ENCODE measurements at regions not wholly inside any gene's neighbourhood (a gene's known extent, or its start where the extent isn't known, plus 50 kb on each side); places are given as distances from the start of the nearest gene placed in this dataset.

DNA sequence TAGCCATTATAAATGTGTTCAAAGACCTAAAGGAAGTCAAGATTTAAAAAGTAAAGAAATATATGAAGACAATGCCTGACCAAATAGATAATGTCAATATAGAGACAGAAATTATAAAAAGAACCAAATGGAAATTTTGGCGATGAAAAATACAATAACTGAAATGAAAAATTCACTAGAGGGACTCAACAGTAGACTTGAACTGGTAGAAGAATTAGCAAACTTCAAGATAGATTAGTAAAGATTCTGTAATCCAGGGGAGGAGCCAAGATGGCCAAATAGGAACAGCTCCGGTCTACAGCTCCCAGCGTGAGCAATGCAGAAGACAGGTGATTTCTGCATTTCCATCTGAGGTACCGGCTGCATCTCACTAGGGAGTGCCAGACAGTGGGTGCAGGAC lies 433.2 kb downstream of the HINT1 start:
- Histone ChIP-seq H3K23ac (ENCODE audit: insufficient read length, low read depth, low read length) (no peak overlapping the region), H4K91ac (ENCODE audit: insufficient read length, low read depth, low read length) (no peak overlapping the region), H3K18ac (ENCODE audit: insufficient read length, low read depth, low read length) (no peak overlapping the region), H3K27me3 (ENCODE audit: insufficient read depth, low read length) (no peaks in the 10 kb centered on the region), H3K9ac (ENCODE audit: extremely low read depth, insufficient read length, low read length) (no peak overlapping the region), H2AK5ac (ENCODE audit: insufficient read length, low read length) (no peak overlapping the region), H4K20me1 (ENCODE audit: control insufficient read depth, insufficient read depth, insufficient read length) (no peaks in the 10 kb centered on the region), H3K9me3 (ENCODE audit: control insufficient read depth, low read depth, low read length) (no peaks in the 10 kb centered on the region), H3K79me2 (ENCODE audit: insufficient read depth, low read length) (no peaks in the 10 kb centered on the region), H2BK120ac (ENCODE audit: low read depth, low read length, poor library complexity, severe bottlenecking) (no peak overlapping the region), H3K27ac (ENCODE audit: insufficient read length, low read depth, low read length) (no peak overlapping the region), H2BK5ac (ENCODE audit: insufficient read length, low read length) (no peak overlapping the region), H3K4me1 (ENCODE audit: insufficient read depth, low read length) (no peaks in the 10 kb centered on the region), H2BK20ac (ENCODE audit: low read depth, low read length, poor library complexity, severe bottlenecking) (no peak overlapping the region), H2BK15ac (ENCODE audit: low read depth, low read length) (no peak overlapping the region), H3T11ph (ENCODE audit: low read length) (no peak overlapping the region), H2AFZ (ENCODE audit: low read length) (no peak overlapping the region), H2BK12ac (ENCODE audit: insufficient read length, low read depth, low read length) (no peak overlapping the region), H3K4me2 (ENCODE audit: insufficient read depth, insufficient read length, low read length) (no peak overlapping the region), H3K23me2 (ENCODE audit: insufficient read length, low read depth, low read length, poor library complexity, severe bottlenecking) (no peaks in the 10 kb centered on the region), H3K14ac (ENCODE audit: insufficient read depth, low read length) (no peak overlapping the region), H3K79me1 (ENCODE audit: insufficient read depth, low read depth, low read length, poor library complexity, severe bottlenecking) (no peaks in the 10 kb centered on the region), H4K5ac (ENCODE audit: insufficient read length, low read depth, low read length) (no peak overlapping the region), H3K56ac (ENCODE audit: insufficient read length, low read depth, low read length) (no peak overlapping the region), H3K4ac (ENCODE audit: low read depth, low read length) (no peak overlapping the region), H4K8ac (replicated peaks; ENCODE audit: insufficient read length, low read depth, low read length) (no peak overlapping the region)
- H3K27me3 Mint-ChIP-seq (ENCODE audit: low read depth) = no peaks in the 10 kb centered on the region
- no CpG with 5 or more reads among the region's 4 CpGs for WGBS (ENCODE audit: extremely low coverage, insufficient read length, low lambda C conversion rate)
- no peak for DNase-seq
- peaks cover 0 to 5% (median 2%) of the 10 kb centered on the region in 3 experiments; a peak in 4 of 7 replicates for H3K36me3 Mint-ChIP-seq (ENCODE audit: insufficient read depth in 1 of 3, low read depth in 3 of 3)
- TF ChIP-seq, protein P1, sequence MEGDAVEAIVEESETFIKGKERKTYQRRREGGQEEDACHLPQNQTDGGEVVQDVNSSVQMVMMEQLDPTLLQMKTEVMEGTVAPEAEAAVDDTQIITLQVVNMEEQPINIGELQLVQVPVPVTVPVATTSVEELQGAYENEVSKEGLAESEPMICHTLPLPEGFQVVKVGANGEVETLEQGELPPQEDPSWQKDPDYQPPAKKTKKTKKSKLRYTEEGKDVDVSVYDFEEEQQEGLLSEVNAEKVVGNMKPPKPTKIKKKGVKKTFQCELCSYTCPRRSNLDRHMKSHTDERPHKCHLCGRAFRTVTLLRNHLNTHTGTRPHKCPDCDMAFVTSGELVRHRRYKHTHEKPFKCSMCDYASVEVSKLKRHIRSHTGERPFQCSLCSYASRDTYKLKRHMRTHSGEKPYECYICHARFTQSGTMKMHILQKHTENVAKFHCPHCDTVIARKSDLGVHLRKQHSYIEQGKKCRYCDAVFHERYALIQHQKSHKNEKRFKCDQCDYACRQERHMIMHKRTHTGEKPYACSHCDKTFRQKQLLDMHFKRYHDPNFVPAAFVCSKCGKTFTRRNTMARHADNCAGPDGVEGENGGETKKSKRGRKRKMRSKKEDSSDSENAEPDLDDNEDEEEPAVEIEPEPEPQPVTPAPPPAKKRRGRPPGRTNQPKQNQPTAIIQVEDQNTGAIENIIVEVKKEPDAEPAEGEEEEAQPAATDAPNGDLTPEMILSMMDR (conservative IDR thresholded peaks at IDR 0.05) = no peak
- peaks cover 3 to 4% of the 10 kb centered on the region in 2 experiments; a peak in 4 of 5 replicates for H3K9me3 Mint-ChIP-seq
- peak overlapping the region; percentile 58 to 63; a peak in 4 of 5 replicates for H3K4me3 Mint-ChIP-seq
- H3K4me1 Mint-ChIP-seq = peaks cover 11 to 13% of the 10 kb centered on the region in 2 experiments
- H3K27ac Mint-ChIP-seq = peak overlapping the region in 2 of 3 experiments; percentile 9 to 70; a peak in 3 of 7 replicates
